SJCRH30 (cell line): ENCODE measurements at regions not wholly inside any gene's neighbourhood (a gene's known extent, or its start where the extent isn't known, plus 50 kb on each side); places are given as distances from the start of the nearest gene placed in this dataset.
A peak's percentile ranks its signal among the peaks of the same experiment; 100 is the strongest.

ENCODE experiments used
- DNase-seq, 2 experiments: peaks; one replicate each; pipeline ENCODE4 v3.0.0-alpha.2; 2015 to 2020
- H3K27ac ChIP-seq: fragments of 250-450 bp; sonication (Bioruptor Pico); 2 replicates; pipeline ENCODE4 v1.5.1; 2020; ENCODE audit warnings: mild to moderate bottlenecking, moderate library complexity
- H3K27me3 ChIP-seq: fragments of 250-450 bp; sonication (Bioruptor Pico); 2 replicates; pipeline ENCODE4 v1.5.1; 2020; ENCODE audit warnings: mild to moderate bottlenecking, moderate library complexity
- H3K36me3 ChIP-seq: fragments of 250-450 bp; sonication (Bioruptor Pico); 2 replicates; pipeline ENCODE4 v1.5.1; 2020; ENCODE audit warnings: mild to moderate bottlenecking, moderate library complexity
- H3K4me1 ChIP-seq: fragments of 250-450 bp; sonication (Bioruptor Pico); 2 replicates; pipeline ENCODE4 v1.5.1; 2020; ENCODE audit warnings: mild to moderate bottlenecking, moderate library complexity
- H3K4me3 ChIP-seq: fragments of 250-450 bp; sonication (Bioruptor Pico); 2 replicates; pipeline ENCODE4 v1.5.1; 2020; ENCODE audit warnings: mild to moderate bottlenecking, moderate library complexity
- H3K9me3 ChIP-seq: fragments of 250-450 bp; sonication (Bioruptor Pico); replicated peaks from 2 replicates; pipeline ENCODE4 v1.5.1; 2020; ENCODE audit warnings: mild to moderate bottlenecking, moderate library complexity

GRCh38 chr4:3682236-3683076, 83.7 kb upstream of the ADRA2C start:
- Histone ChIP-seq H3K9me3 (no peaks in the 10 kb centered on the region), H3K27me3 (peaks cover 4% of the 10 kb centered on the region), H3K27ac (no peak overlapping the region), H3K4me1 (no peaks in the 10 kb centered on the region), H3K36me3 (no peaks in the 10 kb centered on the region), H3K4me3 (no peak overlapping the region)
- no peak for DNase-seq

- H3K4me1 ChIP-seq, result no peaks in the 10 kb centered on the region
- H3K27me3 ChIP-seq, result peaks cover 11% of the 10 kb centered on the region
- H3K9me3 ChIP-seq, result no peaks in the 10 kb centered on the region
Measured at GRCh38 chr4:3681191-3681590, 85.0 kb upstream of the ADRA2C start.

GRCh38 chr4:3680656-3681055, 85.5 kb upstream of the ADRA2C start:
- DNase-seq, result no peak
- no peaks in the 10 kb centered on the region for H3K36me3 ChIP-seq
- H3K4me3 ChIP-seq, result no peak overlapping the region
- no peak overlapping the region for H3K27ac ChIP-seq
- peaks cover 11% of the 10 kb centered on the region for H3K27me3 ChIP-seq
- no peaks in the 10 kb centered on the region for H3K4me1 ChIP-seq
- H3K9me3 ChIP-seq, result no peaks in the 10 kb centered on the region

More at GRCh38 chr4:3681191-3681590, 85.0 kb upstream of the ADRA2C start:
- DNase-seq, result no peak
- Histone ChIP-seq H3K27ac (no peak overlapping the region), H3K4me3 (no peak overlapping the region), H3K36me3 (no peaks in the 10 kb centered on the region)

- no peaks in the 10 kb centered on the region for H3K4me1 ChIP-seq
- peak overlapping the region; percentile 30 for H3K4me3 ChIP-seq
- H3K27me3 ChIP-seq, result peaks cover 11% of the 10 kb centered on the region
- peak; percentile 63 to 66 for DNase-seq
- H3K27ac ChIP-seq, result no peak overlapping the region
- no peaks in the 10 kb centered on the region for H3K9me3 ChIP-seq
- no peaks in the 10 kb centered on the region for H3K36me3 ChIP-seq
Measured at GRCh38 chr4:3679851-3680311, 86.3 kb upstream of the ADRA2C start.

DNA sequence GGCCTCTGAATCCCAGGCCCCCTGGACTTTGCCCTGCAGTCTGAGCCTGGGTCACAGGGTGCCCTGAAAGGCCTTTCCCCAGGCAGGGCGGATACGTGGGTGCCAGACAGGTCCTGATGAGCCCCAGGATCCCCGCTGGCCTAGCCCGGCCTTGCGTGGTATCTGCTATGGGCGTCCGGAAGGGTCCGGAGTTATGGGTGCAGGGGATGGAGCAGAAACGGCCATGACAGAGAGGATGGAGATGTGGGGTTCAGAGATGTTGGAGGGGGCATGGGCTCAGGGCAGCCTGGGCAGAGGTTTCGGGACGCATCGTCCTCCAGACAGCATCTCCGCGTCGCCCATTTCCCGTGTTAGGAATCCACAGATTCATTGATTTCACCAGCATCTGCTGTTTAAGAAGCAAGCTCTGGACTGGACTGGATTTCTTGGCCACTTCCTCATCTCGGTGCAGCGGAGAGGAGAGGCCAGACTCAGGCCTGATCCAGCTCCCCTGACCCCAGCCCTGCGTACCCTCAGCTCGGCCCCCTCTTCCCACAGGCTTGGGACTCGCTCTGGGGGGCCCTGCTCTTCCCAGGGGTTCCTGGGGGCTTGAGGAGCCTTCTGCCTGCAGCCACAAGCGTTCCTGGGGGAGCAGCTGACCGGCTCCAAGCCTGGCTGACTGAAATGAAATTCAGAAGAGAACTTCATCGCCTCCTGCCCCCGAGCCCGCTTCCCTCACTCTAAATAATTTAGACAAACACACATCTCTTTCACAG, 86.9 kb upstream of the ADRA2C start:
- H3K4me1 ChIP-seq, result no peaks in the 10 kb centered on the region
- peak overlapping the region; percentile 30 for H3K4me3 ChIP-seq
- no peak overlapping the region for H3K27ac ChIP-seq
- DNase-seq, result no peak
- H3K27me3 ChIP-seq, result peaks cover 11% of the 10 kb centered on the region
- H3K36me3 ChIP-seq, result no peaks in the 10 kb centered on the region
- no peaks in the 10 kb centered on the region for H3K9me3 ChIP-seq

DNA sequence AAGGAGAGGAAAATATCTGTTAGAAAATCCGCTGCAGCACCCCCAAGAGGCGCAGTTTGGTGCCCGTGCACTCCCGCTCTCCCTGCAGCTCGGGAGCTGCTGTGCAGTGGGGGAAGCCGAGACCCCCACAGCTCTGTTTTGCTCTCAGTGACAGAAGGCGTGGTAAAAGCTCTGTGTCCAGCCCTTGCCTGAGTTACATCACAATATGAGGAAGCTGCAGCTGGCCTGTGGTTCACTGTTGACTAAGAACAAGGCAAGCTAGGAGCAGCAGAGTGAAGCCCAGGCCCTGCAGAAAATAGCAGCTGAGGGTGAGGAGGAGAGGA, 88.5 kb upstream of the ADRA2C start:
- Histone ChIP-seq H3K36me3 (no peaks in the 10 kb centered on the region), H3K4me1 (no peaks in the 10 kb centered on the region), H3K27me3 (peaks cover 15% of the 10 kb centered on the region), H3K27ac (no peak overlapping the region), H3K4me3 (no peak overlapping the region), H3K9me3 (no peaks in the 10 kb centered on the region)
- no peak for DNase-seq

- no peaks in the 10 kb centered on the region for H3K9me3 ChIP-seq
- H3K27me3 ChIP-seq, result peaks cover 15% of the 10 kb centered on the region
- H3K36me3 ChIP-seq, result no peaks in the 10 kb centered on the region
- no peak overlapping the region for H3K27ac ChIP-seq
- no peaks in the 10 kb centered on the region for H3K4me1 ChIP-seq
- no peak for DNase-seq
- H3K4me3 ChIP-seq, result no peak overlapping the region
Measured at GRCh38 chr4:3676907-3677747, 89.1 kb upstream of the ADRA2C start.

DNA sequence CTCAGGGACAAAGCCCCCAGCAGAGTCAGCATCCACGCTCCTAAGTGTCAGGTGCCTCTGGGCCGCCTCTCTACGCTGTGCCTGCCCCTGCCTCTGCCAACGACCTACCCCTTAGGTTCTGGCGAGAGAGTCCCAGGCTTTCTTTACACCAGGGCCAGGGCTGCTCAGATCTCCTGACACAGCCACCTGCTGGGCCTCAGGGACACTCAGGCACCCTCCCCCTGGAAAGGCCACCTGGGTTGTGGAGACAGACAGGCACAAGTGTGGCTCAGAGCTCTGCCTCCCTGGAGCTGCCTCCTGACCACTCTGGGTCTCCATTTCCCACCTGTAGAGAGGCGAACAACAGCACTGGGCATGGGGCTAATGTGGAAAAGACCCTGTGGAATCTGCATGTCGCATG, 90.0 kb upstream of the ADRA2C start:
- Histone ChIP-seq H3K4me1 (no peaks in the 10 kb centered on the region), H3K27ac (no peak overlapping the region), H3K9me3 (no peaks in the 10 kb centered on the region), H3K27me3 (peaks cover 15% of the 10 kb centered on the region), H3K36me3 (no peaks in the 10 kb centered on the region), H3K4me3 (no peak overlapping the region)
- DNase-seq, result peak in 1 of 2 experiments; percentile 41

- no peak overlapping the region for H3K27ac ChIP-seq
- H3K4me3 ChIP-seq, result no peak overlapping the region
- no peaks in the 10 kb centered on the region for H3K36me3 ChIP-seq
- H3K4me1 ChIP-seq, result no peaks in the 10 kb centered on the region
- H3K27me3 ChIP-seq, result peaks cover 15% of the 10 kb centered on the region
- H3K9me3 ChIP-seq, result no peaks in the 10 kb centered on the region
- no peak for DNase-seq
Measured at GRCh38 chr4:3675251-3676115, 90.7 kb upstream of the ADRA2C start.

DNA sequence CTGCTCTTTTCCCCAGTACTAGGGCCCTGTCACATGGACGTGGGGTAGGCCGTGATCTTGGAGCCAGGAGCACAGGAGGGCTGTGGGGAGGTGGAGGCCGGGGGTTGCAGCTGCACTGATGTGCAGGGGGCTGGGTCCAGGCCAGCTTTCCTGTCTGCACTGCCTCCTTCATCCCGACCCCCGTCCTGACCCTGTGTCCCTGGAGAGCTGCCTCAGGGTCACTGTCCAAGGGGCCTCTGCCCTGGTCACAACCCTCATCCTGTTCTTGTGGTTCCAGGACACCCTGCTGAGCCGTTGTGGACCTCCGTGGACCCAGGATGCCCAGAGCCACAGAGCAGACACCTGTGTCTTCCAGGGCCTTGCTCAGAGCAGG, 91.7 kb upstream of the ADRA2C start:
- Histone ChIP-seq H3K27ac (no peak overlapping the region), H3K27me3 (peaks cover 15% of the 10 kb centered on the region), H3K9me3 (no peaks in the 10 kb centered on the region), H3K4me1 (no peaks in the 10 kb centered on the region), H3K4me3 (no peak overlapping the region), H3K36me3 (no peaks in the 10 kb centered on the region)
- no peak for DNase-seq

DNA sequence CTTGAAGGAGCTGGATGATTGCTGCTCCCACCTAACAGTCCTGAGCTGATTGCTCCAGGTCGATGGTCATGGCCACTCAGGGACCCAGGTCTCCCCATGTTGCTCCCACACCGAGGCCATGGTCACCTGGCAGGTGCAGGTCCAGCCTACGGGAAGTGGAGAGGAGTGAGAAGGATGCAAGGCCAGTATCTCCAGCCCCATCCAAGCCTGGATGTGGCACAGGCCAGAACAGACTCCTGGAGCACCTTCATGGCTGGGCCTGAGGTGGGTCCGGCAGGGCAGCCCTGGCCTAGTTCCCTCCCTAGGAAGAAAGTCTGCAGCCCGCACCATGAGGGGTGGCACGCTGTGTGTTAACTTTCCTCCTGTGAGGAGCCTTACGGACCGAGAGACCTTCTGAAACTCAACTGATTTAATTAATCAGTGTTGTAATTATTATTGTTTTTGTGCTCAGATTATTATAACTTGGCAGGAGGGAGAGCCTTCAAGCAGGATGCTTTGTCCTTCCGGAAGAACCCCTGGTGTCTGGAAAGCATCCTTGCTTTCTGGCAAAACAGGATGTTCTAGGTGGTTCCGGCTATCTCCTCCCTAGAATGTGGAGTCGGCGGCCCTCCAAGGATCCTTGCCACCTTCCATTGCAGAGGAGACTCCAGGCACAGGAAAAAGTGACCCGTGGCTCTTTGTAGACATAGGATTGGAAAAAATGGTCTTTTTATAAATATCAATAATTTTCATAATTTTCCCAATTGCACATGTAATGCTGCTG, 92.3 kb upstream of the ADRA2C start:
- H3K36me3 ChIP-seq, result no peaks in the 10 kb centered on the region
- H3K4me3 ChIP-seq, result no peak overlapping the region
- DNase-seq, result no peak
- no peak overlapping the region for H3K27ac ChIP-seq
- peaks cover 12% of the 10 kb centered on the region for H3K27me3 ChIP-seq
- H3K4me1 ChIP-seq, result no peaks in the 10 kb centered on the region
- no peaks in the 10 kb centered on the region for H3K9me3 ChIP-seq

- no peaks in the 10 kb centered on the region for H3K36me3 ChIP-seq
- no peak overlapping the region for H3K4me3 ChIP-seq
- no peaks in the 10 kb centered on the region for H3K4me1 ChIP-seq
- DNase-seq, result no peak
- no peaks in the 10 kb centered on the region for H3K9me3 ChIP-seq
- peaks cover 12% of the 10 kb centered on the region for H3K27me3 ChIP-seq
- H3K27ac ChIP-seq, result no peak overlapping the region
Measured at GRCh38 chr4:3673176-3673575, 93.0 kb upstream of the ADRA2C start.

DNA sequence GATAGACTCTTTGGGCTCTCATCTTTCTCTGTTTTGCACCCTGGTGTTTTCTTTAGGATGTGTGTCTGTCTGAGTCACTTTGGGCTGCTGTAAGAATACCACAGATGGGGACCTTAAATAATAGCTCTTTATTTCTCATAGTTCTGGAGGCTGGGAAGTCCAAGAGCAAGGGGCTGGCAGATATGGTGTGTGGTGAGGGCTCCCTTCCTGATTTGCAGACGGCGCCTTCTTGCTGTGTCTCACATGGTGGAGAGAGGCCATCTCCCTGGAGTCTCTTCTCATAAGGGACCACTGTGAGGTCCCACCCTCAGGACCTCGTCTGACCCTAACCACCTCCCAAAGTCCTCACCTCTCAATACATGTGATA, 93.7 kb upstream of the ADRA2C start:
- Histone ChIP-seq H3K9me3 (no peaks in the 10 kb centered on the region), H3K27ac (no peak overlapping the region), H3K27me3 (peaks cover 11% of the 10 kb centered on the region), H3K36me3 (no peaks in the 10 kb centered on the region), H3K4me1 (no peaks in the 10 kb centered on the region), H3K4me3 (no peak overlapping the region)
- DNase-seq, result no peak
